AML-193 (cell line): ENCODE measurements at regions not wholly inside any gene's neighbourhood (a gene's known extent, or its start where the extent isn't known, plus 50 kb on each side); places are given as distances from the start of the nearest gene placed in this dataset.
"Not testable (repeated sequence)": the region's sequence is repeated elsewhere in the genome, so short reads cannot be mapped to it uniquely, and the experiment has no call there.

ENCODE experiments used
- DNase-seq, 2 experiments: peaks; one replicate each; lab custom pipeline; 2025; lab: John Stamatoyannopoulos, UW

DNA sequence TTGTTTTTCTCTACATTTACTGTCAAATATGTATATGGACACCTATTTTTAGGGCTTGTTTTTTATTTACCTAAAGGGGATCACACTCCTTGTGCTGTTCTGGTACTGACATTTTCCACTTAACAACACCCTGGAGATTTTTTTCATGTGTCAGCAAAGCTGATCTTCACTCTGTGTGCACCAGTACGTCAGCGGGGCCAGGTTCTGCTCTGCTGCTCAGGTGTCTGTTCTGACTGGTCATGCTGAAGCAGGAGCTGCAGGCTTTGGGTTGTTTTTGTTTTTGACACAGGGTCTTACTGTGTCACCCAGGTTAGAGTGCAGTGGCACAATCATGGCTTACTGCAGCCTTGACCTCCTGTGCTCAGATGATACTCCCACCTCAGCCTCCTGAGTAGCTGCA is 81.9 kb upstream of the CCND2 start:
- no peak for DNase-seq

DNA sequence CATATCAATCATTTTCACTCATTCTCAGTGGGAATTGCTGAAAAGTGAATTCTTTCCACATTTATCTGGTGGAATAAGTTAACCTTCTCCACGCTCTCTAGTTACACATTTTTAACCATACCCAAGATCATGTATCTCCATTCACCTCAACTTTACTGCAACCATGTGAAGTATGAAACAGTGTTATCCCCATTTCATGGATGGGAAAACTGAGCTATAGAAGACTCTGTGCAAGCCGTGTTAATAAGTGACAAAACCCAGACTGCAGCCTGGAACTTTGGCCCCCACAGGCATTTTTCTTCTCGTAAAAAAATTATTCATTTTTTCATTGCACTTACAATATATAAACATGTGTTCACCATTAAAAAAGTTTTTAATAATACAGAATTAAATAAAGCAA is 82.4 kb upstream of the CCND2 start:
- DNase-seq: no peak

GRCh38 chr12:4190366-4191063 is 83.0 kb upstream of the CCND2 start:
- no peak for DNase-seq

- DNase-seq: no peak
Measured at GRCh38 chr12:4189721-4190120, 83.8 kb upstream of the CCND2 start.

GRCh38 chr12:4187916-4188315 is 85.6 kb upstream of the CCND2 start:
- no peak for DNase-seq

DNA sequence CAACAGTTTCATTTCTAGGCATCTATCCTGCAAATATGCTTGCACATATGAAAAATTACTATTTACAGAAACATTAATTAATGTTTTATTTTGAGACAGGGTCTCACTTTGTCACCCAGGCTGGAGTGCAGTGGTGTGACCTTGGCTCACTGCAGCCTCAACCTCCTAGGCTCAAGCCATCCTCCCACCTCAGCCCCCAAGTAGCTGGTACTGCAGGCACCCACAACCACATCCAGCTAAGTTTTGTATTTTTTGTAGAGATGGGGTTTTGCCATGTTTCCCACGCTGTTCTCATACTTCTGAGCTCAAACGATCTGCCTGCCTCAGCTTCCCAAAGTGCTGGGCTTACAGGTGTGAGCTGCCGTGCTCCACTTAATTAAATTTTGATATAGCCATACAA is 86.2 kb upstream of the CCND2 start:
- DNase-seq: not testable (repeated sequence)

- no peak for DNase-seq
Measured at GRCh38 chr12:4178424-4179170, 95.0 kb upstream of the CCND2 start.

- DNase-seq: peak; percentile 9 to 24
Measured at GRCh38 chr12:4177262-4177661, 96.3 kb upstream of the CCND2 start.

DNA sequence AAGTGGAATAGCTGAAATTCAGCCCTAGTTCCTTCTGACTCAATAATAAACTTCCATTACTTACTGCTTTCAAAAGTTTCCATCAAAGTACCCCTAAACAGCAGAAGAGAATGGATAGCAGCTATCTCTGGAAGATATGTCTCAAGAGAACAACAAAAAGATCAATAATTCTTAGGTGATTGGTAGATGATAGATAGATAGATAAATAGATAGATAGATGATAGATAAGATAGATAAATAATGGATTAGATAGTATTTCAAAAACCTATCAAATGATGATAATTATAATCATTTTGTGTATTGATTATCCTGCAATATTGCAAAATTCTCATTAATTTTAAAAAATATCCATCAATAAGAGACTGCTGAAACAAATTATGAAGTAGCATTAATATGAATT is 97.4 kb upstream of the CCND2 start:
- DNase-seq: no peak

GRCh38 chr12:4174417-4174816 is 99.1 kb upstream of the CCND2 start:
- DNase-seq: no peak

DNA sequence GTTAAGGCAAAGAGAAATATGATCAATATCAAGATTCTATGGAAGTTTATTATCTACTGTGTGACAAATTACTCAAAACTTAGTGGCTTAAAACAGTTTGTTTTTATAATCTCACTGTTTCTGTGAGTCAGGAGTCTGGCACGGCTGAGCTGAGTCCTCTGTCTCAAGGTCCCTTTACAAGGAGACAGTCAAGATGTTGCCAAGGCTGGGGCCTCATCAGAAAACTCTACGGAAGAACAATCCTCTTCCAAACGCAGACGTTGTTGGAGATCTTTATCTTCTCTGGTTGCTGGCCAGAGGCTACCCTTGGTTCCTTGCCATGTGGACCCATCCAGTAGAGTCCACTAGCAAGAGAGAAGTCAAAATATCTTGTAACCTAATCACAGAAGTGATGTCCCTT is 100.6 kb upstream of the CCND2 start:
- no peak for DNase-seq

- no peak for DNase-seq
Measured at GRCh38 chr12:4171742-4172141, 101.8 kb upstream of the CCND2 start.

GRCh38 chr12:4169959-4170358 is 103.6 kb upstream of the CCND2 start:
- no peak for DNase-seq

- no peak for DNase-seq
Measured at GRCh38 chr12:4169531-4169930, 104.0 kb upstream of the CCND2 start.

- no peak for DNase-seq
Measured at GRCh38 chr12:4168036-4168435, 105.5 kb upstream of the CCND2 start.

- DNase-seq: peak in 1 of 2 experiments; percentile 24
Measured at GRCh38 chr12:4164559-4165558, 108.7 kb upstream of the CCND2 start.

- DNase-seq: no peak
Measured at GRCh38 chr12:4164188-4164558, 109.4 kb upstream of the CCND2 start.

- no peak for DNase-seq
Measured at GRCh38 chr12:4161718-4162117, 111.8 kb upstream of the CCND2 start.

GRCh38 chr12:4160314-4161040 is 113.1 kb upstream of the CCND2 start:
- DNase-seq: no peak

DNA sequence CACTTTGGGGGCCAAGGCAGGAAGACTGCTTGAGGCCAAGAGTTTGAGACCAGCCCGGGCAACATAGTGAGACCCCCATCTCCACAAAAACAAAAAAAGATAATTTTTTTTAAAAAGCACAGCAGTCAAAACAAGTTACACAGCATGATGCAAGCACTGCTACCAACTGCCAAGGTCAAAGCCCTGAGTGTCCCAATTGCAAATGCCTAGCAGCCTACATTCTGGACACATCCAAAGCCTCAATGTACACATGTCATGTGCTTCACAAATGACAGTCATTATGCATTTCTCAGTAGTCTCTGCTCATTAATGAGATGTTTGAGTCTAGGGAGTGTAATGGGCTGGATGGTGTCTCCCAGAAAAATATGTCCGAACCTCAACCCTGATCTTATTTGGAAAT is 113.7 kb upstream of the CCND2 start:
- no peak for DNase-seq

DNA sequence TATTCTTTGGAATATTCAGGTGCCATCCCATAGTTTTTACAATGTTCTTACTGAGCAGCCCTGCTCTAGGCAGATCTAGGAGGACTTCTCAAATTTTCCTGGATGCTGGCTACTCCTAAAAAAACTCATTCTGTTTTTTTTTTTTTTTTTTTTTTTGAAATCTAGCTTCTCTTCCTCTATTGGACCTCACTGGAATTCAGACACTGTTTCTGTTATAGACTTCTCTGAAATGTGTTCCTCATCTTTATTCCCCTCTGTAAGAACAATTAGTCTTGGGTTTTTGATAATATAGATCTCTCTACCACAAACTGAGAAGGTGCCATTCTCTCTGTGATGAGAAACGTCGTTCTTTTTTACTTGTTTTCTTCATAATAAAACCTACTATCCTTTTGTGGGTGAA is 115.3 kb upstream of the CCND2 start:
- DNase-seq: no peak

- DNase-seq: no peak
Measured at GRCh38 chr12:4157122-4157521, 116.4 kb upstream of the CCND2 start.
